ENCODE measurements at regions not wholly inside any gene's neighbourhood (a gene's known extent, or its start where the extent isn't known, plus 50 kb on each side); places are given as distances from the start of the nearest gene placed in this dataset.

- 95% methylated on average over 3 of the region's 3 CpGs; no CpG with 5 or more reads in 1 of the 2 experiments for WGBS, 2 experiments (ENCODE audit: insufficient coverage in 1 of 2, insufficient read length in 1 of 2)
- TF ChIP-seq CTCF (conservative IDR thresholded peaks at IDR 0.05) = no peak
- no peak overlapping the region for H3K27ac Mint-ChIP-seq
- Histone ChIP-seq H3K27ac (ENCODE audit: low read depth, low read length) (no peak overlapping the region), H3K9ac (ENCODE audit: extremely low read depth, low read length, poor library complexity, severe bottlenecking) (no peak overlapping the region), H3K27me3 (ENCODE audit: control insufficient read depth, insufficient read depth, low read length, poor library complexity, severe bottlenecking) (no peaks in the 10 kb centered on the region), H3K4me1 (ENCODE audit: control insufficient read depth, insufficient read depth, low read length) (no peaks in the 10 kb centered on the region), H3K9me3 (ENCODE audit: control insufficient read depth, low read length) (no peaks in the 10 kb centered on the region), H3K36me3 (ENCODE audit: control insufficient read depth, insufficient read depth, low read length) (no peaks in the 10 kb centered on the region), H3K4me3 (ENCODE audit: low read length) (no peak overlapping the region)
- H3K4me3 Mint-ChIP-seq = no peak overlapping the region
- H3K36me3 Mint-ChIP-seq (ENCODE audit: low read depth) = no peaks in the 10 kb centered on the region
- H3K27me3 Mint-ChIP-seq (ENCODE audit: insufficient read depth) = no peaks in the 10 kb centered on the region
- H3K9me3 Mint-ChIP-seq = no peaks in the 10 kb centered on the region
- DNase-seq = no peak
- peaks cover 7% of the 10 kb centered on the region for H3K4me1 Mint-ChIP-seq
Measured at GRCh38 chr14:86999036-86999435, 993.9 kb downstream of the GALC start.

GRCh38 chr14:86997271-86997670, 995.7 kb downstream of the GALC start:
- Mint-ChIP-seq H3K4me3 (no peak overlapping the region), H3K4me1 (peaks cover 7% of the 10 kb centered on the region), H3K27me3 (ENCODE audit: insufficient read depth) (no peaks in the 10 kb centered on the region), H3K27ac (no peak overlapping the region), H3K9me3 (no peaks in the 10 kb centered on the region), H3K36me3 (ENCODE audit: low read depth) (no peaks in the 10 kb centered on the region)
- Histone ChIP-seq H3K36me3 (ENCODE audit: control insufficient read depth, insufficient read depth, low read length) (no peaks in the 10 kb centered on the region), H3K9ac (ENCODE audit: extremely low read depth, low read length, poor library complexity, severe bottlenecking) (no peak overlapping the region), H3K27me3 (ENCODE audit: control insufficient read depth, insufficient read depth, low read length, poor library complexity, severe bottlenecking) (no peaks in the 10 kb centered on the region), H3K27ac (ENCODE audit: low read depth, low read length) (no peak overlapping the region), H3K4me1 (ENCODE audit: control insufficient read depth, insufficient read depth, low read length) (no peaks in the 10 kb centered on the region), H3K4me3 (ENCODE audit: low read length) (no peak overlapping the region), H3K9me3 (ENCODE audit: control insufficient read depth, low read length) (no peaks in the 10 kb centered on the region)
- no peak for TF ChIP-seq CTCF (conservative IDR thresholded peaks at IDR 0.05)
- DNase-seq = no peak
- 89% methylated on average over 2 of the region's 2 CpGs; no CpG with 5 or more reads in 1 of the 2 experiments for WGBS, 2 experiments (ENCODE audit: insufficient coverage in 1 of 2, insufficient read length in 1 of 2)

- no peak overlapping the region for H3K9ac ChIP-seq (ENCODE audit: extremely low read depth, low read length, poor library complexity, severe bottlenecking)
- no peaks in the 10 kb centered on the region for H3K9me3 Mint-ChIP-seq
- 95% methylated on average over 2 of the region's 2 CpGs; no CpG with 5 or more reads in 1 of the 2 experiments for WGBS, 2 experiments (ENCODE audit: insufficient coverage in 1 of 2, insufficient read length in 1 of 2)
- no peak overlapping the region for H3K4me3 Mint-ChIP-seq
- no peaks in the 10 kb centered on the region for H3K36me3 ChIP-seq (ENCODE audit: control insufficient read depth, insufficient read depth, low read length)
- H3K27me3 ChIP-seq (ENCODE audit: control insufficient read depth, insufficient read depth, low read length, poor library complexity, severe bottlenecking) = no peaks in the 10 kb centered on the region
- no peaks in the 10 kb centered on the region for H3K4me1 ChIP-seq (ENCODE audit: control insufficient read depth, insufficient read depth, low read length)
- H3K27ac Mint-ChIP-seq = no peak overlapping the region
- no peak for TF ChIP-seq CTCF (conservative IDR thresholded peaks at IDR 0.05)
- DNase-seq = no peak
- H3K27me3 Mint-ChIP-seq (ENCODE audit: insufficient read depth) = no peaks in the 10 kb centered on the region
- H3K4me1 Mint-ChIP-seq = no peaks in the 10 kb centered on the region
- H3K27ac ChIP-seq (ENCODE audit: low read depth, low read length) = no peak overlapping the region
- H3K4me3 ChIP-seq (ENCODE audit: low read length) = no peak overlapping the region
- H3K36me3 Mint-ChIP-seq (ENCODE audit: low read depth) = no peaks in the 10 kb centered on the region
- H3K9me3 ChIP-seq (ENCODE audit: control insufficient read depth, low read length) = no peaks in the 10 kb centered on the region
Measured at GRCh38 chr14:86990396-86990795, 1002.6 kb downstream of the GALC start.

Data from endodermal cell (in vitro differentiated cells).